AG09309 (cell line): ENCODE measurements at regions not wholly inside any gene's neighbourhood (a gene's known extent, or its start where the extent isn't known, plus 50 kb on each side); places are given as distances from the start of the nearest gene placed in this dataset.

Experiments
- DNase-seq: peaks from one replicate; pipeline ENCODE4 v3.0.0-alpha.2; 2010; ENCODE audit warnings: low read depth
- H3K4me3 ChIP-seq: 2 replicates; pipeline ENCODE4 v1.5.1; 2011; ENCODE audit warnings: mild to moderate bottlenecking, low read depth, low read length, moderate library complexity; ENCODE audit not compliant: control insufficient read depth
- CTCF ChIP-seq: IDR thresholded peaks from 2 replicates; pipeline ENCODE4 v1.5.1; 2011; ENCODE audit warnings: mild to moderate bottlenecking, low read depth, low read length, inconsistent platforms; ENCODE audit not compliant: insufficient read depth, control insufficient read depth; ENCODE audit errors: missing control alignments

GRCh38 chr7:136324073-136324704 lies 347.0 kb upstream of the MTPN start:
- DNase-seq: no peak
- no peak overlapping the region for H3K4me3 ChIP-seq
- TF ChIP-seq CTCF: no peak

GRCh38 chr7:136312592-136312991 lies 335.4 kb upstream of the MTPN start:
- TF ChIP-seq CTCF: no peak
- no peak for DNase-seq
- H3K4me3 ChIP-seq: no peak overlapping the region

- DNase-seq: no peak
- no peak overlapping the region for H3K4me3 ChIP-seq
- TF ChIP-seq CTCF: no peak
Observed at GRCh38 chr7:136309407-136309806, 332.2 kb upstream of the MTPN start.

- no peak overlapping the region for H3K4me3 ChIP-seq
- no peak for DNase-seq
- no peak for TF ChIP-seq CTCF
Observed at GRCh38 chr7:136308230-136308629, 331.1 kb upstream of the MTPN start.

GRCh38 chr7:136303162-136303561 lies 326.0 kb upstream of the MTPN start:
- no peak for TF ChIP-seq CTCF
- DNase-seq: no peak
- no peak overlapping the region for H3K4me3 ChIP-seq

- DNase-seq: no peak
- no peak for TF ChIP-seq CTCF
- H3K4me3 ChIP-seq: no peak overlapping the region
Observed at GRCh38 chr7:136302049-136302448, 324.9 kb upstream of the MTPN start.

GRCh38 chr7:136294977-136295376 lies 317.8 kb upstream of the MTPN start:
- TF ChIP-seq CTCF: no peak
- no peak for DNase-seq
- H3K4me3 ChIP-seq: no peak overlapping the region
